ENCODE measurements at regions not wholly inside any gene's neighbourhood (a gene's known extent, or its start where the extent isn't known, plus 50 kb on each side); places are given as distances from the start of the nearest gene placed in this dataset.

DNA sequence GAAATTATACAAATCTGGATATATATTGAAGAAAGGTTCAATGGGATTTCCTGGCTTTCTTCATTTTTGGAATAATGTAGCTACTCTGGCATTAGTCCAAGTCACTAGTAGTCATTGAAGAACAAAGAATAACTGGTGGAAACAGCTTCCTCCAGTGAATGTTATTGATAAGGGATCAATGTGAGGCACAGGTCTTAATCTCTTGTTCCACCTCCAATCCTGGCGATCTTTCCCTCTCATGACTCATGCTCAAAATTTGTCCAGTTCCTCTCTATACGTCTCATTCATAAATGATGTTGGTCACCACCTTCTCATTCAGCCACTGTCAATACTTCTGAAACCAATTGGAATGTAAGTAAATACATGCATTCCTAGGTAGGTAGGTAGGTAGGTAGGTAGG, 185.0 kb upstream of the BMP2 start:
- TF ChIP-seq POLR2AphosphoS5 (IDR thresholded peaks at IDR 0.05; ENCODE audit: low read depth, low read length) (no peak), POLR2A (IDR thresholded peaks at IDR 0.05; ENCODE audit: low read depth, low read length) (no peak)

Measured in GM12891 (cell line).